Heart left ventricle (tissue), 16 donors: ENCODE measurements at regions not wholly inside any gene's neighbourhood (a gene's known extent, or its start where the extent isn't known, plus 50 kb on each side); places are given as distances from the start of the nearest gene placed in this dataset.

Experiments used
- ATAC-seq, 4 donors: fragments of 200-7000 bp; cut with Tn5 transposase; one replicate each; pipeline ENCODE4 v1.9.1; 2020 to 2022; ENCODE audit warnings: moderate library complexity in 4 of 4, mild to moderate bottlenecking in 3 of 4, moderate number of reproducible peaks in 1 of 4
- DNase-seq, 5 donors: peaks; one replicate each; pipeline ENCODE4 v3.0.0-alpha.2; 2020
- H3K27ac ChIP-seq, 12 donors: fragments of 200-600 bp; sonication (generic) in 4 of 12; one replicate each; pipeline versions ENCODE4 v1.5.0 to v1.8.0; 2016 to 2022; ENCODE audit warnings: mild to moderate bottlenecking in 2 of 12
- H3K27me3 ChIP-seq, 9 donors: fragments of 200-600 bp; sonication (generic) in 2 of 9; one replicate each; pipeline versions ENCODE4 v1.5.1 to v1.8.0; 2016 to 2022; ENCODE audit warnings: mild to moderate bottlenecking in 3 of 9
- H3K36me3 ChIP-seq, 9 donors: fragments of 200-600 bp; sonication (generic) in 2 of 9; one replicate each; pipeline versions ENCODE4 v1.5.0 to v1.8.0; 2018 to 2022; ENCODE audit warnings: mild to moderate bottlenecking in 2 of 9
- H3K4me1 ChIP-seq, 12 donors: fragments of 200-600 bp; sonication (generic) in 4 of 12; one replicate each; pipeline versions ENCODE4 v1.5.0 to v1.8.0; 2016 to 2022; ENCODE audit warnings: mild to moderate bottlenecking in 3 of 12
- H3K4me3 ChIP-seq, 12 donors: fragments of 200-600 bp; sonication (generic) in 4 of 12; one replicate each; pipeline versions ENCODE4 v1.5.0 to v1.8.0; 2017 to 2022; ENCODE audit warnings: mild to moderate bottlenecking in 9 of 12, moderate library complexity in 4 of 12
- H3K9me3 ChIP-seq, 12 donors: fragments of 200-600 bp; sonication (generic) in 4 of 12; one replicate each; pipeline versions ENCODE4 v1.5.0 to v1.8.0; 2016 to 2022; ENCODE audit warnings: mild to moderate bottlenecking in 1 of 12
- POLR2A ChIP-seq, 2 donors: fragments of 450-650 bp; IDR thresholded peaks; one replicate each; pipeline ENCODE4 v1.6.1; 2017; ENCODE audit warnings: antibody characterized with exemption in 2 of 2, mild to moderate bottlenecking in 2 of 2, moderate library complexity in 2 of 2
- WGBS, 4 donors: extraction: QIAGEN DNeasy Blood & Tissue Kit in 2 of 4; methylation state at CpG; one replicate each; pipeline versions ENCODE4 v1.1.5 to v1.1.7; 2013 to 2018; 5-methylcytosine and 5-hydroxymethylcytosine counted together
- intact Hi-C, 10 donors: fragments of 100-400 bp; cut with DNase I; formaldehyde crosslinking; loops; one replicate each; pipeline versions ENCODE4 v1.11.1 to v1.14.2; 2022
- TF ChIP-seq, protein P1 (sequence below), 12 donors: fragments of 200-600 bp; sonication (generic) in 4 of 12; IDR thresholded peaks; one replicate each; pipeline versions ENCODE4 v1.5.0 to v1.8.0; 2018 to 2022; ENCODE audit warnings: antibody characterized with exemption in 12 of 12, mild to moderate bottlenecking in 5 of 12
- donor health status: ischemic (EF 13 %, LVEDD 7.1; RV severe dilation, severe dysfunction).
- donor health status: healthy with polysubstance abuse.
- donor health status: DM: no; HTN: yes; CAD: no.
- donor health status: DM: no; HTN: no; CAD: no.
- donor health status: ischemic (EF 25% LVEDD 6.9; RV normal size, moderate dysfunction).
- donor health status: ischemic (EF 25% LVEDD 5.7; RV mildly dilated, moderate dysfunction).
- donor health status: healthy.
- donor health status: DM: yes; HTN: yes; CAD: no.
- donor health status: ischemic (EF 35%, LVEDD 5.7; RV mildly dilated, moderate dysfunction).
- donor health status: nonischemic (EF 11% LVEDD 7.7; RV severe dilation, severe dysfunction).
- donor health status: DM: yes; HTN: yes; CAD: no.
- donor health status: PGD.
- donor health status: ischemic (EF 29% LVEDD 5.4; RV normal size, mild dysfunction).
- donor health status: nonischemic (EF 23%, LVEDD 6.1; RV moderate dilation, normal function).

DNA sequence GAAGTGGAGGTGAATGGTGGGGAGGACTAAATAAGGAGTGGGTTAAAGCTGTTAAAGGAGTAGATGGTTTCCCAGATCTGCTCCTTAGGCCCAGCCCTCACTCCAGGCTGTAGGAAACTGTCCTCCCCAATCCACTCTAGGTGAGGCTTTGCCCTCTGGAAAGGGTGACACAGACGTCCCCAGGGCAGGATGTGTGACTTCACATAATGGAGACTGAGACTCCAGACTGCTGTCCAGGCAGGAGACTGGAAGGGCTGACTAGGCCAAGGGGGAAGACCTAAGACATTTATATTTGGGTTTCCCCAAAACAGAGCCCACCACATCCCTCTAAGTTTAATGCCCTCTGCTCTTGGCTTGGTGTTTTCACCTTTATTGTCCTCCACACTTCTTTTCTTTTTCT is 488.5 kb downstream of the SHQ1 start:
- WGBS, 4 donors, result 63 to 82% (median 73%) methylated on average over 1 of the region's 1 CpG
- Histone ChIP-seq H3K4me3 (no peak overlapping the region), H3K9me3 (no peaks in the 10 kb centered on the region), H3K27ac (no peak overlapping the region), H3K4me1 (peaks cover 0 to 7% (median 0%) of the 10 kb centered on the region in 12 donors), H3K36me3 (no peaks in the 10 kb centered on the region), H3K27me3 (no peaks in the 10 kb centered on the region)
- TF ChIP-seq, protein P1, sequence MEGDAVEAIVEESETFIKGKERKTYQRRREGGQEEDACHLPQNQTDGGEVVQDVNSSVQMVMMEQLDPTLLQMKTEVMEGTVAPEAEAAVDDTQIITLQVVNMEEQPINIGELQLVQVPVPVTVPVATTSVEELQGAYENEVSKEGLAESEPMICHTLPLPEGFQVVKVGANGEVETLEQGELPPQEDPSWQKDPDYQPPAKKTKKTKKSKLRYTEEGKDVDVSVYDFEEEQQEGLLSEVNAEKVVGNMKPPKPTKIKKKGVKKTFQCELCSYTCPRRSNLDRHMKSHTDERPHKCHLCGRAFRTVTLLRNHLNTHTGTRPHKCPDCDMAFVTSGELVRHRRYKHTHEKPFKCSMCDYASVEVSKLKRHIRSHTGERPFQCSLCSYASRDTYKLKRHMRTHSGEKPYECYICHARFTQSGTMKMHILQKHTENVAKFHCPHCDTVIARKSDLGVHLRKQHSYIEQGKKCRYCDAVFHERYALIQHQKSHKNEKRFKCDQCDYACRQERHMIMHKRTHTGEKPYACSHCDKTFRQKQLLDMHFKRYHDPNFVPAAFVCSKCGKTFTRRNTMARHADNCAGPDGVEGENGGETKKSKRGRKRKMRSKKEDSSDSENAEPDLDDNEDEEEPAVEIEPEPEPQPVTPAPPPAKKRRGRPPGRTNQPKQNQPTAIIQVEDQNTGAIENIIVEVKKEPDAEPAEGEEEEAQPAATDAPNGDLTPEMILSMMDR (IDR thresholded peaks at IDR 0.05), result no peak
- TF ChIP-seq POLR2A (IDR thresholded peaks at IDR 0.05), result no peak
- no peak for ATAC-seq
- DNase-seq, result no peak
- intact Hi-C loops, result no loop called here

DNA sequence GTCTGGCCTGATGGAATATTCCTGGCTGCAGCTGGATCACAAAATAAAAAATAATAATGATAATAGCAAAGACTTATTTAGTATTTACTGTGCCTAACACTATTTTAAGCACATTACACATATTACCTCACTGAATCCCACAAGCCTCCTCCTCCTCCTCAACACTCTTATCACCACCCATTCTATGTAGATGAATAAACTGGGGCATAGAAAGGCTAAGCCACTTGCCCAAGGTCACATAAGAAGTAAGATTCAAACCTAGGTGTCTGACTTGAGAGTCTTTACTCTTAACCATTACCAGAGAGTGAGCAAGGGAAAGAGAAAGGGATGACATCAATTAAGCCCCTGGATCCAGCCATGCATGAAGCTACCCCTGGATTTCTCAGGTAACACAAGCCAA is 493.1 kb downstream of the SHQ1 start:
- Histone ChIP-seq H3K4me1 (no peaks in the 10 kb centered on the region), H3K27ac (no peak overlapping the region), H3K9me3 (no peaks in the 10 kb centered on the region), H3K4me3 (no peak overlapping the region), H3K27me3 (no peaks in the 10 kb centered on the region), H3K36me3 (no peaks in the 10 kb centered on the region)
- ATAC-seq (no peak), DNase-seq (no peak)
- no peak for TF ChIP-seq POLR2A (IDR thresholded peaks at IDR 0.05)
- TF ChIP-seq, protein P1 (IDR thresholded peaks at IDR 0.05), result no peak
- intact Hi-C loops, result no loop called here

DNA sequence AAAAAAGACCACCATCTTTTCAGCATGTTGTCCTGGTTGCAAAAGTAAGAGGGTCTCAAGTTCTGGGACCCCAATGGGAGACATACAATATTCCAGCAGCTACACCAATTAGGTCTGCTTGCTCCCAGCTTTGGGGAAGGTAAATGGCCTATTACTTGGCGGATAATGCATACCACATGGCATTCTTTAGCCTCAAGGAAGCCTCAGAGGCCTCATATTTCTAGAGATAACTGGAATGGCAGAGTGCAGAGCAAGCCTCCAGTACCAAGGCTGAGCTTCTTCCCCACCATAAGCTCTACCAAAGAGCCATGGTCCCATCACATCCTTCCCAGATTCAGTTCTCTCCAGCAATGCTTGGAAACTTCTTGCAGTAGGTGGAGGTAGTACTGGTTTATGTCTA is 493.8 kb downstream of the SHQ1 start:
- H3K27me3 ChIP-seq, result no peaks in the 10 kb centered on the region
- 89 to 100% (median 98%) methylated on average over 1 of the region's 1 CpG for WGBS, 4 donors
- H3K36me3 ChIP-seq, result no peaks in the 10 kb centered on the region
- intact Hi-C loops, result no loop called here
- no peak overlapping the region for H3K27ac ChIP-seq
- ATAC-seq (no peak), DNase-seq (no peak)
- TF ChIP-seq, protein P1 (IDR thresholded peaks at IDR 0.05), result no peak
- TF ChIP-seq POLR2A (IDR thresholded peaks at IDR 0.05), result no peak
- no peak overlapping the region for H3K4me3 ChIP-seq
- no peaks in the 10 kb centered on the region for H3K4me1 ChIP-seq
- H3K9me3 ChIP-seq, result no peaks in the 10 kb centered on the region

DNA sequence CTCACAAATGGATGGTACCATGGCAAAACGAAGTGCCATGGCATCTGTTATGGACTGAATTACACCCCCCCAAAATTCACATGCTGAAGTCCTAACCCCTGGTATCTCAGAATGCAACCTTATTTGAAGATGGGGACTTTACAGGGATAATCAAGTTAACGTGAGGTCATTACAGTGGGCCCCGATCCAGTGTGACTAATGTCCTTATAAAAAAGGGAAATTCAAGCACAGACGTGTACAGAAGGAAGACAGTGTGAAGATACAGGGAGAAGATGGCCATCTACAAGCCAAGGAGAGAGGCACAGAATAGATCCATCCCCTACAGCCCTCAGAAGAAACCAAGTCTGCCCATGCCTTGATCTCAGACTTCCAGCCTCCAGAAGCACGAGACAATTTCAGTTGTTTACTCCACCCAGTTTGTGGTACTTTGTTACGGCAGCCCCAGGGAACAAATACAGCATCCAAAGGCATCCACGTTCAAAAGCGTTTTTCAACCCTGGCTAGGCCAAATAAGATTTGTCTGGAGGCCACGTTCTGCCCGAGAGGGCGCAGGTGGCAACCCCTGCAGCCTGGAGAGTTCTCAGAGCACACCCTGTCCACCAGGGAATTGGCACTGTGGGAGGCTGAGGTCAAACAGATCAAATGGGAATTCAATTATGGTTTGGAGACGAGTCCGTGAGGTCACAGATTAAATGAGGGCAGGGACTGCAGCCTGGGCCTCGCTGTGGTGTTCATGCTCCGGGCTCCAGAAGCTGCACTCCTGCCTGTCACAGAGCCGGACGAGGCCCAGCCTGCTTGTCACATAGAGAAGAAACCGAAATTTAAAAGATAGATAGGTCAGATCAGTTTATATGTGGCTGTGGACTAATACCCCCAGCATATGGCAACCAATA is 494.8 kb downstream of the SHQ1 start:
- WGBS, 4 donors, result 88 to 92% (median 91%) methylated on average over 18 of the region's 18 CpGs
- no peaks in the 10 kb centered on the region for H3K27me3 ChIP-seq
- no peak overlapping the region for H3K4me3 ChIP-seq
- no peak for DNase-seq
- no peak for ATAC-seq
- intact Hi-C loops, result no loop called here
- no peaks in the 10 kb centered on the region for H3K36me3 ChIP-seq
- no peak overlapping the region for H3K27ac ChIP-seq
- H3K4me1 ChIP-seq, result peaks cover 0 to 4% (median 0%) of the 10 kb centered on the region in 12 donors
- TF ChIP-seq, protein P1 (IDR thresholded peaks at IDR 0.05), result no peak
- TF ChIP-seq POLR2A (IDR thresholded peaks at IDR 0.05), result no peak
- no peaks in the 10 kb centered on the region for H3K9me3 ChIP-seq
